Left ventricle myocardium inferior (tissue), 1 donor: ENCODE measurements at regions not wholly inside any gene's neighbourhood (a gene's known extent, or its start where the extent isn't known, plus 50 kb on each side); places are given as distances from the start of the nearest gene placed in this dataset.

ENCODE experiments used
- DNase-seq: peaks from one replicate; pipeline ENCODE4 v3.0.0-alpha.2; 2020
- H3K27ac ChIP-seq: fragments of 200-600 bp; replicated peaks from 2 replicates; pipeline ENCODE4 v1.8.0; 2021
- H3K27me3 ChIP-seq: fragments of 200-600 bp; 2 replicates; pipeline ENCODE4 v1.8.0; 2021; ENCODE audit warnings: low read depth
- H3K36me3 ChIP-seq: fragments of 200-600 bp; 2 replicates; pipeline ENCODE4 v1.8.0; 2021
- H3K4me1 ChIP-seq: fragments of 200-600 bp; 2 replicates; pipeline ENCODE4 v1.8.0; 2021
- H3K4me3 ChIP-seq: fragments of 200-600 bp; 2 replicates; pipeline ENCODE4 v1.8.0; 2021; ENCODE audit warnings: mild to moderate bottlenecking, moderate library complexity
- H3K9me3 ChIP-seq: fragments of 200-600 bp; replicated peaks from 2 replicates; pipeline ENCODE4 v1.8.0; 2021
- intact Hi-C: fragments of 100-400 bp; cut with micrococcal nuclease; formaldehyde crosslinking; loops from one replicate; pipeline ENCODE4 v1.11.0; 2022
- TF ChIP-seq, protein P1 (sequence below): fragments of 200-600 bp; IDR thresholded peaks from 2 replicates; pipeline ENCODE4 v1.8.0; 2021; ENCODE audit warnings: antibody characterized with exemption, mild to moderate bottlenecking, borderline replicate concordance
- donor health status: DM: no; HTN: yes; CAD: no; lungs with severe emphysema.

DNA sequence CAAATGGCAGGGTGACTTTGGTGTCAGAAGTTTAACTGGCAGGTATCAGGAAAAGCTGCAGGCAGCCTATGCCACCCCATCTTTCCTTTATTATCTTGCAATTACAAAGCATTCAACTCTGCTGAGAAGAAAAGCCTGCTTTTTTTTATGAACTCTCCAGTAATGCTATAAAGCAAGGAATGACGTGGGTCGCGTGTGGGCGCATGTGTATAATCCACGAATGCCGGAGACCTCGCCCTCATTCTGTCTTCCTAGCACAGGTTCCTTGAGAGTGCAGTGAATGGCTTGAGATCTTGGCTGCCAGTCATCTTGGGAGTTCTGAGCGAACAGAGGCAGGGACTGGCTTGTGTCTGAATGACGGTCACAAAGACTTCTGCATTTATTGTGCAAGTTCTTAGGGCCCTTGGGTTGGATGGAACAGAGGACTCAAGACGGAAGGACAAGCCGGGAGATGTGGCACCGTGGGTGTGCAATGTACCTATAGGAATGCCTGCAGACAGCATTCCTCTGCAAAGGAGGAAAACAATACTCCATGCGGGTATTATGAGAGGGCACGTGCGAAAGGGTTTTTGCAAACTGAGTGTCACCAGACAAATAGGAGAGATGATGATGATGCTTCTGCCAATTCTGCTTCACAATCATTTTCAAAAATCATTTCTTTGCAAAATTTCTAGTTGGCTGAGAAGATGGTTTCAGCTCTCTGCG, 96.1 kb upstream of the ELAC2 start:
- H3K9me3 ChIP-seq = no peaks in the 10 kb centered on the region
- H3K36me3 ChIP-seq = no peaks in the 10 kb centered on the region
- H3K4me3 ChIP-seq = no peak overlapping the region
- intact Hi-C loops = no loop called here
- no peak for DNase-seq
- H3K27me3 ChIP-seq = peaks cover 47% of the 10 kb centered on the region
- TF ChIP-seq, protein P1, sequence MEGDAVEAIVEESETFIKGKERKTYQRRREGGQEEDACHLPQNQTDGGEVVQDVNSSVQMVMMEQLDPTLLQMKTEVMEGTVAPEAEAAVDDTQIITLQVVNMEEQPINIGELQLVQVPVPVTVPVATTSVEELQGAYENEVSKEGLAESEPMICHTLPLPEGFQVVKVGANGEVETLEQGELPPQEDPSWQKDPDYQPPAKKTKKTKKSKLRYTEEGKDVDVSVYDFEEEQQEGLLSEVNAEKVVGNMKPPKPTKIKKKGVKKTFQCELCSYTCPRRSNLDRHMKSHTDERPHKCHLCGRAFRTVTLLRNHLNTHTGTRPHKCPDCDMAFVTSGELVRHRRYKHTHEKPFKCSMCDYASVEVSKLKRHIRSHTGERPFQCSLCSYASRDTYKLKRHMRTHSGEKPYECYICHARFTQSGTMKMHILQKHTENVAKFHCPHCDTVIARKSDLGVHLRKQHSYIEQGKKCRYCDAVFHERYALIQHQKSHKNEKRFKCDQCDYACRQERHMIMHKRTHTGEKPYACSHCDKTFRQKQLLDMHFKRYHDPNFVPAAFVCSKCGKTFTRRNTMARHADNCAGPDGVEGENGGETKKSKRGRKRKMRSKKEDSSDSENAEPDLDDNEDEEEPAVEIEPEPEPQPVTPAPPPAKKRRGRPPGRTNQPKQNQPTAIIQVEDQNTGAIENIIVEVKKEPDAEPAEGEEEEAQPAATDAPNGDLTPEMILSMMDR = no peak
- H3K27ac ChIP-seq = no peak overlapping the region
- no peaks in the 10 kb centered on the region for H3K4me1 ChIP-seq

DNA sequence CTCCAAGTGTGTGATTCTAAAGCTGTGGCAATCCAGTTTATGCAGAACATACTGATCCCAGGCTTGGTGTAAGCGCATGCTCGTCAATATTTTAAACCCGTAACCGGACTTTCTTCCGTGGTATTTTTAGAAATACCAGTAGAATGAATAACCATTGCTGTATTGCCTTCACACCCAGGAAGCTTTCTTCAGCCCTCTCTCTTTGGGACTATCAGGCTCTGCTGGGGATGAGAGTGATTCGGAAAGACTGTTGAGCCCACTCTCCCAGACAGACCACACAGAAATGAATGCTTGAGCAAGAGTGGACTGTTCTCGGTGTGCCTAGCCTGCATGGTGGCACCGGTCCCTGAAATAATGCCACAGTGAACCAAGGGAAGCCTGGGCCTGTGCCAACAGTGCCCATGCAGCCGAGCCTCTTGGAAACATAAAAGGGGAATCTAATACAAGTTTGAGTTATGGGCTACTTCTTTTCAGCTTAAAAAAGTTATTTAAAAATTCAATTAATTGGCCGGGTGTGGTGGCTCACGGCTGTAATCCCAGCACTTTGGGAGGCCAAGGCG, 89.9 kb upstream of the ELAC2 start:
- TF ChIP-seq, protein P1 = no peak
- intact Hi-C loops = no loop called here
- Histone ChIP-seq H3K9me3 (no peaks in the 10 kb centered on the region), H3K4me3 (no peak overlapping the region), H3K4me1 (no peaks in the 10 kb centered on the region), H3K27me3 (peaks cover 36% of the 10 kb centered on the region), H3K36me3 (no peaks in the 10 kb centered on the region), H3K27ac (no peak overlapping the region)
- DNase-seq = no peak

DNA sequence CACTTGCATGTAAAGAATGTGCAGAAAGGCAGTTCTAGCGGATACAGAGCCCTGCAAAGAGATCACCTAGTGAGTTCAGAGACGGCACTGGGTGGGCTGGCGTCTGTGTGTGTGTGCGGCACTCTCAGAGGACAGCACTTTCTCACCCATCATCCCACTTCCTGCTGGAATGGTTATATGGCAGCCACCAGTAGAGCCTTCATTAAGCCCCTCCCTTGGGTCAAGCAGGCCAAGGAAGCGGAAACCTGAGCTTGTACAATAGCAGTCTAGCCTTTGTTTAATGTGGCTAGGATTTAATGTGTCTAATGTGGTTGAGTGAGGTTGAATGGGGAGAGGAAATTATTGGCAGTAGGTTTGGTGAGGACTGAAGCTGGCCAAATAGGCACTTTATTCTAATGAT, 88.3 kb upstream of the ELAC2 start:
- H3K36me3 ChIP-seq = no peaks in the 10 kb centered on the region
- TF ChIP-seq, protein P1 = no peak
- H3K27me3 ChIP-seq = peaks cover 22% of the 10 kb centered on the region
- DNase-seq = no peak
- no peaks in the 10 kb centered on the region for H3K4me1 ChIP-seq
- H3K27ac ChIP-seq = no peak overlapping the region
- H3K4me3 ChIP-seq = no peak overlapping the region
- peaks cover 4% of the 10 kb centered on the region for H3K9me3 ChIP-seq
- intact Hi-C loops = no loop called here

DNA sequence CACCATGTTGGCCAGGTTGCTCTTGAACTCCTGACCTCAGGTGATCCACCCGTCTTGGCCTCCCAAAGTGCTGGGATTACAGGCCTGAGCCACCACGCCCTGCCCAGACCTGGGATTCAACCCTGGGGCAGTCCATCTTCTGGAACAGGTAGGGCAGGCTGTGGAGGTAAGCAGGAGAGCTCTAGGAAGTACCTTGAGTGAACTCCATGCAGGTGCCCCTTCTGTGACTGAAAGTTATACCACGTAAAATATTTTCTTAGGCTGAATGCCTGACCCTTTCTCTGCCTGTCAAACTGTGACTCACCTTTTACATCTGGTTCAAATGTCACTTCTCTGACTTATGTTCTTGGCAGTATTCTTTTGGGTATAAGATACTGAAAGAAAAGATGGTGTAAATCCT, 86.7 kb upstream of the ELAC2 start:
- TF ChIP-seq, protein P1 = no peak
- intact Hi-C loops = no loop called here
- H3K27me3 ChIP-seq = peaks cover 11% of the 10 kb centered on the region

DNA sequence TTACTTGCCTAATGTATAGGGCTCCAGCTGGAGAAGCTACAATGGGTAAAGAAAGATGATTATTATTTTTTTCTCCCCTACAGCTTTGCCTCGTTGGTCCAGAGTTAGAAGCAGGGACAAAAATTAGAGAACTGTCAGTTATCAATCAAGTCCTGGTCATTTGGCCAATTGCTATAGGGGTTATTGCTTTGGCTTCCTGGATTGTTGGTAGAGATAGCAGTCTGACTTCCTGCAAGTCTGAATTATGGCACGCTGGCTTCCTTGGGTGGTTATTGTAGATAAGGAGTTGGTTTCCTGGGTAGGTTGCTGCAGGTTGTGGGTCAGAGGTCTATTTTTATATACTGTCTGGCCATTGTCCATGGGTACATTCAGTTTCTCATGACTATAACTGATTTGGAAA, 84.7 kb upstream of the ELAC2 start:
- H3K4me1 ChIP-seq = no peaks in the 10 kb centered on the region
- TF ChIP-seq, protein P1 = no peak
- DNase-seq = no peak
- peaks cover 4% of the 10 kb centered on the region for H3K9me3 ChIP-seq
- no peak overlapping the region for H3K4me3 ChIP-seq
- intact Hi-C loops = no loop called here
- no peaks in the 10 kb centered on the region for H3K36me3 ChIP-seq
- H3K27me3 ChIP-seq = no peaks in the 10 kb centered on the region
- no peak overlapping the region for H3K27ac ChIP-seq

More for the DNA sequence above, 86.7 kb upstream of the ELAC2 start:
- DNase-seq = no peak
- Histone ChIP-seq H3K4me1 (no peaks in the 10 kb centered on the region), H3K9me3 (peaks cover 4% of the 10 kb centered on the region), H3K27ac (no peak overlapping the region), H3K4me3 (no peak overlapping the region), H3K36me3 (no peaks in the 10 kb centered on the region)
